GM12878 (cell line): ENCODE measurements at regions not wholly inside any gene's neighbourhood (a gene's known extent, or its start where the extent isn't known, plus 50 kb on each side); places are given as distances from the start of the nearest gene placed in this dataset.

ENCODE experiments used
- ATAC-seq: fragments of 200-7000 bp; cut with Tn5 transposase; 3 replicates; pipeline ENCODE4 v1.9.1; 2020; ENCODE audit warnings: mild to moderate bottlenecking, moderate library complexity
- BruUV-seq: library from RNA; stranded (reverse); fragments of 400-500 nt; replicated peaks from 2 replicates; lab custom pipeline; 2021; lab: Mats Ljungman, UMichigan
- CTCF ChIA-PET: fragments of 300-600 bp; sonication (Branson Sonifier 250); formaldehyde crosslinking; extraction: SDS; loops from one replicate; lab custom pipeline; 2021; ENCODE audit warnings: inconsistent platforms; lab: Yijun Ruan, JAX
- POLR2A ChIA-PET: fragments of 350-600 bp; formaldehyde crosslinking; extraction: SDS; loops from one replicate; lab custom pipeline; 2021; ENCODE audit warnings: inconsistent platforms; lab: Charles Lee
- RAD21 ChIA-PET: fragments of 300-600 bp; sonication (Branson Sonifier 250); formaldehyde crosslinking; loops from one replicate; lab custom pipeline; 2023; ENCODE audit warnings: antibody characterized with exemption; ENCODE audit not compliant: unreplicated experiment; lab: Charles Lee
- SMC1A ChIA-PET: fragments of 300-600 bp; sonication (Branson Sonifier 250); formaldehyde crosslinking; loops from one replicate; lab custom pipeline; 2023; ENCODE audit not compliant: unreplicated experiment, uncharacterized antibody; lab: Charles Lee
- DNase-seq: peaks from one replicate; pipeline ENCODE4 v3.0.0-alpha.2; 2011; ENCODE audit warnings: low read depth, low spot score
- FAIRE-seq: peaks from 3 replicates; lab custom pipeline; 2011; peaks lifted over from hg19 to GRCh38; lab: Jason Lieb, UNC
- H2AFZ ChIP-seq: 2 replicates; pipeline ENCODE4 v1.6.0; 2011; ENCODE audit warnings: low read depth, low read length, control low read depth; ENCODE audit not compliant: control insufficient read depth
- H3K27ac ChIP-seq: 2 replicates; pipeline ENCODE4 v1.5.1; 2011; ENCODE audit warnings: control low read depth; ENCODE audit not compliant: control insufficient read depth, insufficient read depth
- H3K27me3 ChIP-seq, 2 experiments: replicated peaks in 1 of 2; 2 replicates each; pipeline versions ENCODE4 v1.6.0 to v1.6.1; 2011; ENCODE audit warnings: low read length in 1 of 2; ENCODE audit not compliant: control insufficient read depth in 2 of 2, insufficient read depth in 2 of 2
- H3K36me3 ChIP-seq, 2 experiments: 2 replicates each; pipeline ENCODE4 v1.5.1; 2011; ENCODE audit warnings: low read length in 1 of 2; ENCODE audit not compliant: control insufficient read depth in 2 of 2, insufficient read depth in 2 of 2
- H3K4me1 ChIP-seq: 2 replicates; pipeline ENCODE4 v1.6.1; 2011; ENCODE audit warnings: mild to moderate bottlenecking, low read length, moderate library complexity, mixed read lengths; ENCODE audit not compliant: control insufficient read depth, insufficient read depth
- H3K4me2 ChIP-seq: 2 replicates; pipeline ENCODE4 v1.6.0; 2011; ENCODE audit warnings: control low read depth; ENCODE audit not compliant: control insufficient read depth, insufficient read depth
- H3K4me3 ChIP-seq: fragments of 200-600 bp; sonication (generic); 2 replicates; pipeline ENCODE4 v1.5.1; 2016
- H3K79me2 ChIP-seq: 2 replicates; pipeline ENCODE4 v1.6.0; 2011; ENCODE audit warnings: low read length; ENCODE audit not compliant: control insufficient read depth, insufficient read depth
- H3K9ac ChIP-seq: 2 replicates; pipeline ENCODE4 v1.8.0; 2011; ENCODE audit warnings: low read length, control low read depth, mixed read lengths; ENCODE audit not compliant: control insufficient read depth, insufficient read depth
- H3K9me3 ChIP-seq: replicated peaks from 3 replicates; pipeline ENCODE4 v1.5.1; 2011; ENCODE audit warnings: mild to moderate bottlenecking, low read length; ENCODE audit not compliant: control insufficient read depth, insufficient read depth
- H4K20me1 ChIP-seq: 2 replicates; pipeline ENCODE4 v1.6.0; 2011; ENCODE audit not compliant: control insufficient read depth, insufficient read depth
- ATF7 ChIP-seq: fragments of 450-650 bp; IDR thresholded peaks from 2 replicates; pipeline ENCODE4 v1.6.1; 2016; ENCODE audit warnings: low read depth, mild to moderate bottlenecking
- BRCA1 ChIP-seq: IDR thresholded peaks from 2 replicates; pipeline ENCODE4 v1.6.1; 2011; ENCODE audit warnings: low read depth, low read length, improper control_type of control experiment
- GABPA ChIP-seq: IDR thresholded peaks from 2 replicates; pipeline ENCODE4 v1.6.1; 2014; ENCODE audit warnings: antibody characterized with exemption, low read depth, mild to moderate bottlenecking, inconsistent platforms
- NBN ChIP-seq: fragments of 450-650 bp; IDR thresholded peaks from 2 replicates; pipeline ENCODE4 v1.6.1; 2016
- PML ChIP-seq: IDR thresholded peaks from 2 replicates; pipeline ENCODE4 v1.6.1; 2012; ENCODE audit warnings: low read length, inconsistent platforms
- POLR2AphosphoS2 ChIP-seq: IDR thresholded peaks from 2 replicates; pipeline ENCODE4 v1.6.1; 2011; ENCODE audit warnings: low read depth, mild to moderate bottlenecking, low read length, improper control_type of control experiment, moderate library complexity
- RAD21 ChIP-seq: IDR thresholded peaks from 2 replicates; pipeline ENCODE4 v1.6.1; 2011; ENCODE audit warnings: mild to moderate bottlenecking, low read depth, low read length, moderate library complexity; ENCODE audit not compliant: insufficient read depth
- SMAD1 ChIP-seq: fragments of 450-650 bp; IDR thresholded peaks from 2 replicates; pipeline ENCODE4 v1.6.1; 2018; ENCODE audit warnings: mild to moderate bottlenecking, low read depth; ENCODE audit not compliant: partially characterized antibody
- SRF ChIP-seq, 2 experiments: IDR thresholded peaks; 2 replicates each; pipeline ENCODE4 v1.6.1; 2011; ENCODE audit warnings: low read depth in 2 of 2, low read length in 2 of 2, mild to moderate bottlenecking in 1 of 2, moderate library complexity in 1 of 2
- ZNF217 ChIP-seq: fragments of 450-650 bp; IDR thresholded peaks from 2 replicates; pipeline ENCODE4 v1.6.1; 2017; ENCODE audit warnings: antibody characterized with exemption, mild to moderate bottlenecking
- ZNF24 ChIP-seq: fragments of 450-650 bp; IDR thresholded peaks from 2 replicates; pipeline ENCODE4 v1.6.1; 2017; ENCODE audit warnings: antibody characterized with exemption, mild to moderate bottlenecking
- WGBS: methylation state at CpG from one replicate; pipeline ENCODE4 v1.1.6; 2016; ENCODE audit warnings: low lambda C conversion rate; ENCODE audit not compliant: insufficient replicate concordance, insufficient coverage; ENCODE audit errors: missing lambda C conversion rate; 5-methylcytosine and 5-hydroxymethylcytosine counted together
- in situ Hi-C: fragments of 300-500 bp; cut with MboI; formaldehyde crosslinking; loops from 9 replicates; pipeline ENCODE4 v1.14.3; 2018; ENCODE audit warnings: mixed read lengths
- intact Hi-C: fragments of 100-400 bp; cut with micrococcal nuclease; formaldehyde crosslinking; loops from one replicate; pipeline ENCODE4 v1.14.2; 2022; ENCODE audit not compliant: unreplicated experiment
- TF ChIP-seq, protein P1 (sequence below): fragments of 450-650 bp; IDR thresholded peaks from 2 replicates; pipeline ENCODE4 v1.6.1; 2016; ENCODE audit warnings: mild to moderate bottlenecking
- TF ChIP-seq, protein P2 (sequence below): fragments of 450-650 bp; IDR thresholded peaks from 2 replicates; pipeline ENCODE4 v1.6.1; 2014; ENCODE audit warnings: mild to moderate bottlenecking
- TF ChIP-seq, protein P3 (sequence below): fragments of 450-650 bp; IDR thresholded peaks from 2 replicates; pipeline ENCODE4 v1.6.1; 2017; ENCODE audit warnings: mild to moderate bottlenecking, low read depth, inconsistent platforms; ENCODE audit not compliant: poor library complexity, severe bottlenecking

GRCh38 chr16:9351440-9351839 is 260.0 kb downstream of the HAPSTR1 start (continued):
- TF ChIP-seq RAD21, result no peak
- TF ChIP-seq GABPA, result no peak
- no peak for TF ChIP-seq ZNF24
- TF ChIP-seq, all 136 proteins: peak for 0

DNA sequence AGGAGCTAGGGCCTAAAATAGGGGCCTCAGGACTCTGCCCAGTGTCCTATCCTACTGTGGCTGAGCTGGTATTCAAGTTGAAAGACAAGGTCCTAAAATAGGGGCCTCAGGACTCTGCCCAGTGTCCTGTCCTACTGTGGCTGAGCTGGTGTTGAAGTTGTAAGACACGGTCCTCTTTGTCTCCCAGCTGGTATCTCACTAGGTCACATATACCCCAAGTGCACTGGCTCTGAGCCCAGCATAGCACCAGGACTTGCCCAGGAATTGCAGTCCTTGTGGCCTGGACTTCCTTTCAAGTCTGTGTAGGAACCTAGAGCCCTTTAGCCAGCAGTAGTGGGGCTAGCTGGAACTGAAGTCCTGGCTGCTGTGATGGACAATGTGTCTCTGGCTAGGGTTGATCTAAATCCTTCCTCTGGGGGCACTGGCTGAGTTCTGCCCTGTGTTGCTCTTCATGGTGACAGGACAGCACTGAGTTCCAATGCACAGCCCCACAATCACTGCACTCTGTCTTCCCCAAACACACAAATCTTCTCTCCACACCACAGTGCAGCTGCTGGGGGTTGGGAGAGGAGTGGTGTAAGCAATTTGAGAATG is 260.5 kb downstream of the HAPSTR1 start:
- no peaks in the 10 kb centered on the region for H3K36me3 ChIP-seq
- FAIRE-seq, result no peak
- TF ChIP-seq, protein P1, sequence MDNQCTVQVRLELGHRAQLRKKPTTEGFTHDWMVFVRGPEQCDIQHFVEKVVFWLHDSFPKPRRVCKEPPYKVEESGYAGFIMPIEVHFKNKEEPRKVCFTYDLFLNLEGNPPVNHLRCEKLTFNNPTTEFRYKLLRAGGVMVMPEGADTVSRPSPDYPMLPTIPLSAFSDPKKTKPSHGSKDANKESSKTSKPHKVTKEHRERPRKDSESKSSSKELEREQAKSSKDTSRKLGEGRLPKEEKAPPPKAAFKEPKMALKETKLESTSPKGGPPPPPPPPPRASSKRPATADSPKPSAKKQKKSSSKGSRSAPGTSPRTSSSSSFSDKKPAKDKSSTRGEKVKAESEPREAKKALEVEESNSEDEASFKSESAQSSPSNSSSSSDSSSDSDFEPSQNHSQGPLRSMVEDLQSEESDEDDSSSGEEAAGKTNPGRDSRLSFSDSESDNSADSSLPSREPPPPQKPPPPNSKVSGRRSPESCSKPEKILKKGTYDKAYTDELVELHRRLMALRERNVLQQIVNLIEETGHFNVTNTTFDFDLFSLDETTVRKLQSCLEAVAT, result no peak
- TF ChIP-seq SRF (IDR thresholded peaks at IDR 0.05; ENCODE audit: low read depth in 2 of 2, low read length in 2 of 2) (no peak), NBN (no peak), BRCA1 (no peak), SMAD1 (no peak), ATF7 (no peak), POLR2AphosphoS2 (no peak), PML (no peak), ZNF217 (no peak)
- TF ChIP-seq, protein P2, sequence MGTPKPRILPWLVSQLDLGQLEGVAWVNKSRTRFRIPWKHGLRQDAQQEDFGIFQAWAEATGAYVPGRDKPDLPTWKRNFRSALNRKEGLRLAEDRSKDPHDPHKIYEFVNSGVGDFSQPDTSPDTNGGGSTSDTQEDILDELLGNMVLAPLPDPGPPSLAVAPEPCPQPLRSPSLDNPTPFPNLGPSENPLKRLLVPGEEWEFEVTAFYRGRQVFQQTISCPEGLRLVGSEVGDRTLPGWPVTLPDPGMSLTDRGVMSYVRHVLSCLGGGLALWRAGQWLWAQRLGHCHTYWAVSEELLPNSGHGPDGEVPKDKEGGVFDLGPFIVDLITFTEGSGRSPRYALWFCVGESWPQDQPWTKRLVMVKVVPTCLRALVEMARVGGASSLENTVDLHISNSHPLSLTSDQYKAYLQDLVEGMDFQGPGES, result no peak
- TF ChIP-seq, protein P3, sequence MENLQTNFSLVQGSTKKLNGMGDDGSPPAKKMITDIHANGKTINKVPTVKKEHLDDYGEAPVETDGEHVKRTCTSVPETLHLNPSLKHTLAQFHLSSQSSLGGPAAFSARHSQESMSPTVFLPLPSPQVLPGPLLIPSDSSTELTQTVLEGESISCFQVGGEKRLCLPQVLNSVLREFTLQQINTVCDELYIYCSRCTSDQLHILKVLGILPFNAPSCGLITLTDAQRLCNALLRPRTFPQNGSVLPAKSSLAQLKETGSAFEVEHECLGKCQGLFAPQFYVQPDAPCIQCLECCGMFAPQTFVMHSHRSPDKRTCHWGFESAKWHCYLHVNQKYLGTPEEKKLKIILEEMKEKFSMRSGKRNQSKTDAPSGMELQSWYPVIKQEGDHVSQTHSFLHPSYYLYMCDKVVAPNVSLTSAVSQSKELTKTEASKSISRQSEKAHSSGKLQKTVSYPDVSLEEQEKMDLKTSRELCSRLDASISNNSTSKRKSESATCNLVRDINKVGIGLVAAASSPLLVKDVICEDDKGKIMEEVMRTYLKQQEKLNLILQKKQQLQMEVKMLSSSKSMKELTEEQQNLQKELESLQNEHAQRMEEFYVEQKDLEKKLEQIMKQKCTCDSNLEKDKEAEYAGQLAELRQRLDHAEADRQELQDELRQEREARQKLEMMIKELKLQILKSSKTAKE, result no peak
- H3K9me3 ChIP-seq, result no peaks in the 10 kb centered on the region
- ChIA-PET CTCF (interaction anchor here (1.3 kb wide), 1 partner anchor 15 kb away, joined by 3 read pairs; no protein-coding TSS in a partner anchor), RAD21 (no interaction called here), POLR2A (no interaction called here), SMC1A (interaction anchor here (0.6 kb wide), 1 partner anchor 41 kb away, joined by 3 read pairs; no protein-coding TSS in a partner anchor)
- no peak overlapping the region for H3K4me2 ChIP-seq
- in situ Hi-C loops, result no loop called here
- no peak overlapping the region for H3K27ac ChIP-seq
- H3K4me3 ChIP-seq, result no peak overlapping the region
- WGBS, result 0% methylated on average over 1 of the region's 1 CpG
- H2AFZ ChIP-seq, result no peak overlapping the region
- H3K79me2 ChIP-seq, result no peaks in the 10 kb centered on the region
- BruUV-seq, result no TSS peak
- ATAC-seq, result no peak
- H3K9ac ChIP-seq, result no peak overlapping the region
- no peaks in the 10 kb centered on the region for H4K20me1 ChIP-seq
- DNase-seq, result no peak
- no peaks in the 10 kb centered on the region for H3K27me3 ChIP-seq
- no peaks in the 10 kb centered on the region for H3K4me1 ChIP-seq
- intact Hi-C loops, result no loop called here
